SK-N-SH (cell line): ENCODE measurements at regions not wholly inside any gene's neighbourhood (a gene's known extent, or its start where the extent isn't known, plus 50 kb on each side); places are given as distances from the start of the nearest gene placed in this dataset.

Experiments
- CTCF ChIA-PET: fragments of 300-600, 350-600 bp; formaldehyde crosslinking; extraction: SDS; loops from one replicate; lab custom pipeline; 2021; lab: Yijun Ruan, JAX
- POLR2A ChIA-PET: fragments of 350-600 bp; sonication (Branson Sonifier 250); formaldehyde crosslinking; extraction: SDS; loops from one replicate; lab custom pipeline; 2020; ENCODE audit warnings: antibody characterized with exemption, inconsistent platforms; lab: Yijun Ruan, JAX
- DNase-seq: peaks from one replicate; pipeline ENCODE4 v3.0.0; 2012
- H2AFZ ChIP-seq: fragments of 200-600 bp; sonication (generic); 2 replicates; pipeline ENCODE4 v1.8.1; 2016; ENCODE audit warnings: antibody characterized with exemption, mild to moderate bottlenecking, low read depth
- H3F3A ChIP-seq: fragments of 200-600 bp; sonication (generic); replicated peaks from 2 replicates; pipeline ENCODE3; 2016; ENCODE audit warnings: antibody characterized with exemption, mild to moderate bottlenecking; ENCODE audit not compliant: insufficient read depth
- H3K27ac ChIP-seq, 2 experiments: fragments of 200-500 bp in 1 of 2; fragments of 200-600 bp in 1 of 2; sonication (Bioruptor generic) in 1 of 2; sonication (generic), shearing (Covaris generic) in 1 of 2; 2 replicates each; pipeline versions ENCODE4 v1.5.1 to v1.6.1; 2014 to 2016; ENCODE audit warnings: low read depth in 2 of 2, inconsistent platforms in 1 of 2, low read length in 1 of 2, mild to moderate bottlenecking in 1 of 2, mixed read lengths in 1 of 2
- H3K27me3 ChIP-seq: fragments of 200-600 bp; sonication (generic), shearing (Covaris generic); 2 replicates; pipeline ENCODE4 v1.6.1; 2016; ENCODE audit warnings: mixed run types; ENCODE audit not compliant: insufficient read depth
- H3K36me3 ChIP-seq, 2 experiments: fragments of 200-500 bp in 1 of 2; fragments of 200-600 bp in 1 of 2; sonication (Bioruptor generic) in 1 of 2; sonication (generic) in 1 of 2; replicated peaks in 1 of 2; 2 replicates each; pipeline versions ENCODE3 to v1.5.1; 2014 to 2016; ENCODE audit warnings: low read length in 1 of 2, mild to moderate bottlenecking in 1 of 2; ENCODE audit not compliant: insufficient read depth in 2 of 2, control insufficient read depth in 1 of 2
- H3K4me1 ChIP-seq, 2 experiments: fragments of 200-500 bp in 1 of 2; fragments of 200-600 bp in 1 of 2; sonication (Bioruptor generic) in 1 of 2; sonication (generic), shearing (Covaris generic) in 1 of 2; 2 replicates each; pipeline versions ENCODE4 v1.5.1 to v1.6.1; 2014 to 2016; ENCODE audit warnings: low read depth in 1 of 2, low read length in 1 of 2, mixed run types in 1 of 2; ENCODE audit not compliant: insufficient read depth in 2 of 2, control insufficient read depth in 1 of 2
- H3K4me2 ChIP-seq: fragments of 200-600 bp; sonication (generic), shearing (Covaris generic); 2 replicates; pipeline ENCODE4 v1.6.1; 2017; ENCODE audit warnings: mixed run types
- H3K4me3 ChIP-seq, 2 experiments: fragments of 200-500 bp in 1 of 2; fragments of 200-600 bp in 1 of 2; sonication (Bioruptor generic) in 1 of 2; sonication (generic), shearing (Covaris generic) in 1 of 2; 2 replicates each; pipeline versions ENCODE4 v1.5.1 to v1.8.1; 2014 to 2016; ENCODE audit warnings: low read depth in 2 of 2, inconsistent platforms in 1 of 2, low read length in 1 of 2, mild to moderate bottlenecking in 1 of 2, mixed read lengths in 1 of 2, moderate library complexity in 1 of 2
- H3K79me2 ChIP-seq: fragments of 200-600 bp; sonication (generic); 2 replicates; pipeline ENCODE4 v1.8.1; 2017; ENCODE audit warnings: mild to moderate bottlenecking; ENCODE audit not compliant: insufficient read depth
- H3K9ac ChIP-seq: fragments of 200-600 bp; sonication (generic); 2 replicates; pipeline ENCODE4 v1.6.1; 2017; ENCODE audit warnings: mixed run types
- H3K9me2 ChIP-seq: fragments of 200-600 bp; sonication (generic); 2 replicates; pipeline ENCODE4 v1.6.1; 2017; ENCODE audit warnings: mixed run types
- H3K9me3 ChIP-seq: fragments of 200-600 bp; sonication (generic); 2 replicates; pipeline ENCODE4 v1.6.1; 2017; ENCODE audit warnings: mixed run types, mild to moderate bottlenecking, moderate library complexity
- H4K20me1 ChIP-seq: fragments of 200-600 bp; sonication (generic); 2 replicates; pipeline ENCODE4 v1.6.1; 2017; ENCODE audit warnings: mild to moderate bottlenecking, mixed run types; ENCODE audit not compliant: insufficient read depth
- CHD2 ChIP-seq: fragments of 150-350 bp; IDR thresholded peaks from 2 replicates; pipeline ENCODE4 v1.6.1; 2018; ENCODE audit warnings: low read length; ENCODE audit not compliant: partially characterized antibody
- CTCF ChIP-seq: fragments of 200-600 bp; sonication (generic); IDR thresholded peaks from 2 replicates; pipeline ENCODE4 v1.6.1; 2017; ENCODE audit warnings: antibody characterized with exemption, mild to moderate bottlenecking, moderate library complexity
- FOXJ3 ChIP-seq: sonication (generic); formaldehyde crosslinking; IDR thresholded peaks from 2 replicates; pipeline ENCODE4 v1.5.1; 2020; ENCODE audit warnings: mild to moderate bottlenecking, missing genetic modification reagents
- GABPA ChIP-seq: IDR thresholded peaks from 2 replicates; pipeline ENCODE4 v1.4.0; 2012; ENCODE audit warnings: low read depth, mild to moderate bottlenecking
- IRF3 ChIP-seq: fragments of 150-350 bp; IDR thresholded peaks from 2 replicates; pipeline ENCODE4 v1.6.1; 2016; ENCODE audit warnings: mild to moderate bottlenecking, low read depth, low read length
- MXI1 ChIP-seq: IDR thresholded peaks from 2 replicates; pipeline ENCODE4 v1.6.1; 2012; ENCODE audit warnings: mild to moderate bottlenecking, low read depth, low read length, improper control_type of control experiment
- NFIC ChIP-seq: IDR thresholded peaks from 2 replicates; pipeline ENCODE4 v1.4.0; 2012; ENCODE audit warnings: borderline replicate concordance
- NRF1 ChIP-seq: IDR thresholded peaks from 2 replicates; pipeline ENCODE4 v1.6.1; 2012; ENCODE audit warnings: low read depth, mild to moderate bottlenecking, low read length
- POLR2AphosphoS5 ChIP-seq: IDR thresholded peaks from 2 replicates; pipeline ENCODE4 v1.6.1; 2012; ENCODE audit warnings: low read depth, low read length
- REST ChIP-seq: IDR thresholded peaks from 2 replicates; pipeline ENCODE4 v1.6.1; 2012; ENCODE audit warnings: mild to moderate bottlenecking, low read depth, low read length, moderate library complexity
- RFX5 ChIP-seq: IDR thresholded peaks from 2 replicates; pipeline ENCODE4 v1.6.1; 2012; ENCODE audit warnings: mild to moderate bottlenecking, improper control_type of control experiment, low read length
- SMC3 ChIP-seq: IDR thresholded peaks from 2 replicates; pipeline ENCODE4 v1.6.1; 2012; ENCODE audit warnings: low read depth, low read length, improper control_type of control experiment
- TCF12 ChIP-seq: IDR thresholded peaks from 2 replicates; pipeline ENCODE4 v1.4.0; 2012
- USF2 ChIP-seq: fragments of 150-350 bp; IDR thresholded peaks from 2 replicates; pipeline ENCODE4 v1.6.1; 2017; ENCODE audit warnings: antibody characterized with exemption, low read length, low read depth, borderline replicate concordance
- WGBS: methylation state at CpG from one replicate; pipeline ENCODE4 v1.1.6; 2017; ENCODE audit warnings: low lambda C conversion rate; 5-methylcytosine and 5-hydroxymethylcytosine counted together

- no peaks in the 10 kb centered on the region for H3K27me3 ChIP-seq
- H3K4me2 ChIP-seq = no peak overlapping the region
- H3K79me2 ChIP-seq = no peaks in the 10 kb centered on the region
- no peak overlapping the region for H3K27ac ChIP-seq
- H3K9me2 ChIP-seq = no peaks in the 10 kb centered on the region
- no peaks in the 10 kb centered on the region for H3K36me3 ChIP-seq
- H3K9me3 ChIP-seq = 0 out of 2 replicates have a peak, but pooled peaks cover 5% of the 10 kb centered on the region
- H3K4me1 ChIP-seq = no peaks in the 10 kb centered on the region
- no peak overlapping the region for H2AFZ ChIP-seq
- H3K9ac ChIP-seq = no peak overlapping the region
- no peak overlapping the region for H3K4me3 ChIP-seq
- ChIA-PET CTCF (no interaction called here), POLR2A (no interaction called here)
- no peaks in the 10 kb centered on the region for H4K20me1 ChIP-seq
- no peak for DNase-seq
- TF ChIP-seq MXI1 (no peak), TCF12 (no peak), IRF3 (no peak), FOXJ3 (CRISPR knock-in tag) (no peak), SMC3 (no peak), POLR2AphosphoS5 (no peak), CHD2 (no peak), RFX5 (no peak), NFIC (no peak), CTCF (no peak), GABPA (no peak), REST (no peak), USF2 (no peak), NRF1 (no peak)
- TF ChIP-seq, all 33 proteins: peak for 0
- H3F3A ChIP-seq = no peaks in the 10 kb centered on the region
- WGBS = 49% methylated on average over 4 of the region's 4 CpGs
These were observed 293.7 kb downstream of the BTBD3 start for GRCh38 chr20:12211361-12211760.
